ENCODE measurements at regions not wholly inside any gene's neighbourhood (a gene's known extent, or its start where the extent isn't known, plus 50 kb on each side); places are given as distances from the start of the nearest gene placed in this dataset.

DNA sequence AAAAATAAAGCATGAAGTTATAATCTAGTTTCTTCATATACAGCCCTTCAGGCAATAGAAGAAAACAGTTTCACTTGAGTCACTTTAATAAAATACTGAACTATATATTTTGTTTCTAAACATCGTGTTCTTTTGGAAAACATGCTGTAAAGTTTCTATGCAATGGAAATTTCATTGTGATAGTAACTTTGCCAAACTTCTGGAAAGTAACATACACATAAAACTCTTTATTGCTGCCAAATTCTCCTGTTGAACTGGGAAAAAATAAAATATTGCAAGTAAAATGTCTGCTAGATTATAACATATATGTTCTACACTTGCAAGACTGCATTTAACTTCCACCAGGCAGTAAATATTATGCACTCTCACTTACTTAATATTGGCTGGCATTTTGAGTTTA, 635.4 kb downstream of the SPRY1 start:
- no CpG with 5 or more reads among the region's 1 CpG for WGBS, 2 donors (ENCODE audit: extremely low coverage in 2 of 2, insufficient read length in 2 of 2, insufficient replicate concordance in 1 of 2)
- Histone ChIP-seq H3K27me3 (ENCODE audit: control insufficient read depth in 3 of 3, insufficient read depth in 3 of 3, low read depth in 1 of 3, low read length in 3 of 3) (no peaks in the 10 kb centered on the region), H2AFZ (ENCODE audit: low read length) (peak overlapping the region; percentile 30), H3K9me3 (replicated peaks in 1 of 2; ENCODE audit: control insufficient read depth in 2 of 2, insufficient read depth in 1 of 2, low read depth in 1 of 2, low read length in 2 of 2) (peaks cover 0 to 9% of the 10 kb centered on the region in 2 donors), H3K18ac (ENCODE audit: low read length) (no peak overlapping the region), H3K27ac (replicated peaks; ENCODE audit: low read length) (no peak overlapping the region), H2BK12ac (ENCODE audit: low read length) (no peak overlapping the region), H2BK120ac (ENCODE audit: low read depth, low read length) (no peak overlapping the region), H4K8ac (ENCODE audit: low read depth, low read length) (no peak overlapping the region), H3K4me1 (ENCODE audit: control insufficient read depth in 2 of 2, insufficient read depth in 1 of 2, low read depth in 1 of 2, low read length in 2 of 2) (peaks cover 0 to 3% of the 10 kb centered on the region in 2 donors), H2BK5ac (ENCODE audit: low read length) (no peak overlapping the region), H3K9ac (ENCODE audit: low read depth, low read length, poor library complexity) (no peak overlapping the region), H3K79me1 (ENCODE audit: low read depth, low read length) (no peaks in the 10 kb centered on the region), H2BK15ac (ENCODE audit: low read length) (no peak overlapping the region), H3K4ac (ENCODE audit: low read length) (no peak overlapping the region), H3K36me3 (replicated peaks in 1 of 2; ENCODE audit: control insufficient read depth in 2 of 2, insufficient read depth in 2 of 2, low read length in 2 of 2) (no peaks in the 10 kb centered on the region), H3K4me3 (ENCODE audit: low read length in 2 of 2) (no peak overlapping the region), H3K23ac (ENCODE audit: low read depth, low read length, poor library complexity) (no peak overlapping the region), H3K4me2 (ENCODE audit: insufficient read depth, low read length, poor library complexity, severe bottlenecking) (no peak overlapping the region), H3K14ac (ENCODE audit: low read length) (no peak overlapping the region), H4K91ac (ENCODE audit: low read depth, low read length, poor library complexity) (no peak overlapping the region), H2AK5ac (ENCODE audit: low read depth, low read length) (no peak overlapping the region)
- no peak for DNase-seq (ENCODE audit: low spot score)

DNA sequence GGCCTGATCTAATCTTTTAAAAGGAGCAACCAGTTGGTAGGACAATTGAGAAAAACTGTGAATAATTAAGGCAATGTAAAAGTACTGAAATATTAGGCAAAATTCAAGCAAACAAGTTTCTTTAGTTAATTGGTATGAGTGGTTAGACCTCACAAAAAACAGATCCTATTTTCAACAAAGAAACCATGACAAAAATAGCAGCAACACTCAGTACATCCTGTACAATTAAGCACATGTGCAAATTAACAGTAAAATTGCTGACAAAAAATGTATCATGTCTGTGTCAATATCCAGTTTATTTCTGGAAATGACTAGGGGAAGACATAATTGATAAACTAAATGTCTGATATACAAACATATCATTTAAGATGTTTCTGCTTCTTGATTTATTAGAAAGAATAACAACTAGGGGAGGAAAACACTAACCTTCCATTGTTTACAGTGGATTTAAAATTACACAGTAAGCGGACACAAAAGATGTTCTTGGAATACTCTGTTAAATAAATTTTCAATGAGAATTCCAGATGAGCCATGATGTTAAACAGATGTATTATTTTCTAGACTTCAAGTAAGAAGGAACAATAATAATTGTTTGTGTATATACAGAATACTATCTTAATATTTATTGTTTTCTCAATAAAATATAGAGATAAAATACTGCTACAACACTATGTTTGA, 638.9 kb downstream of the SPRY1 start:
- Histone ChIP-seq H2BK12ac (ENCODE audit: low read length) (no peak overlapping the region), H3K23ac (ENCODE audit: low read depth, low read length, poor library complexity) (no peak overlapping the region), H2AK5ac (ENCODE audit: low read depth, low read length) (no peak overlapping the region), H3K27me3 (ENCODE audit: control insufficient read depth in 3 of 3, insufficient read depth in 3 of 3, low read depth in 1 of 3, low read length in 3 of 3) (no peaks in the 10 kb centered on the region), H2BK5ac (ENCODE audit: low read length) (no peak overlapping the region), H3K79me1 (ENCODE audit: low read depth, low read length) (no peaks in the 10 kb centered on the region), H3K18ac (ENCODE audit: low read length) (no peak overlapping the region), H3K9ac (ENCODE audit: low read depth, low read length, poor library complexity) (no peak overlapping the region), H2BK120ac (ENCODE audit: low read depth, low read length) (no peak overlapping the region), H3K9me3 (replicated peaks in 1 of 2; ENCODE audit: control insufficient read depth in 2 of 2, insufficient read depth in 1 of 2, low read depth in 1 of 2, low read length in 2 of 2) (peaks cover 0 to 9% of the 10 kb centered on the region in 2 donors), H3K4me1 (ENCODE audit: control insufficient read depth in 2 of 2, insufficient read depth in 1 of 2, low read depth in 1 of 2, low read length in 2 of 2) (no peaks in the 10 kb centered on the region), H3K27ac (replicated peaks; ENCODE audit: low read length) (no peak overlapping the region), H3K14ac (ENCODE audit: low read length) (no peak overlapping the region), H3K4ac (ENCODE audit: low read length) (no peak overlapping the region), H2BK15ac (ENCODE audit: low read length) (no peak overlapping the region), H4K91ac (ENCODE audit: low read depth, low read length, poor library complexity) (no peak overlapping the region), H3K4me3 (ENCODE audit: low read length in 2 of 2) (no peak overlapping the region), H3K36me3 (replicated peaks in 1 of 2; ENCODE audit: control insufficient read depth in 2 of 2, insufficient read depth in 2 of 2, low read length in 2 of 2) (no peaks in the 10 kb centered on the region), H4K8ac (ENCODE audit: low read depth, low read length) (no peak overlapping the region), H2AFZ (ENCODE audit: low read length) (no peak overlapping the region), H3K4me2 (ENCODE audit: insufficient read depth, low read length, poor library complexity, severe bottlenecking) (no peak overlapping the region)
- no CpG with 5 or more reads among the region's 1 CpG for WGBS, 2 donors (ENCODE audit: extremely low coverage in 2 of 2, insufficient read length in 2 of 2, insufficient replicate concordance in 1 of 2)
- no peak for DNase-seq (ENCODE audit: low spot score)

DNA sequence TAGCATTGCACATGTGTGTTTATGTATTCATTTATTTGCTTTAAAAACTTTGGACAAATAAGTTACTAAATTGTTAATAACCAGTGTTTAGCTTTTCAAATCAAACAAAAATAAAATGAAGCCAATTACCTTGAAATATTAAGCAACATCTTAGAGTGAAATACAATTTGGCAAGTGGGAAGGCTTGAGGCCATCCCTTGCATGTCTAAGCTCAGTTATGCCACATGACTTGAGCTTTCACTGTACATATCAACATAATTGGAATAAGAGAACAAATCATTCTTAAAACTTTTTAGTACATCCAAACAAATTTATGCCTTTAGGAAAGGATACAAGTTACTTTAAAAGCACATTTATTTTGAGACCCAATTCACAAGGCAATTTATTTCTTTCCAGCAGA, 640.6 kb downstream of the SPRY1 start:
- no peak overlapping the region for H4K8ac ChIP-seq (ENCODE audit: low read depth, low read length)
- no peaks in the 10 kb centered on the region for H3K4me1 ChIP-seq (ENCODE audit: control insufficient read depth in 2 of 2, insufficient read depth in 1 of 2, low read depth in 1 of 2, low read length in 2 of 2)
- no peak overlapping the region for H2BK12ac ChIP-seq (ENCODE audit: low read length)
- no peak overlapping the region for H2AFZ ChIP-seq (ENCODE audit: low read length)
- no peak overlapping the region for H3K18ac ChIP-seq (ENCODE audit: low read length)
- no peak overlapping the region for H2BK5ac ChIP-seq (ENCODE audit: low read length)
- no peak overlapping the region for H2BK120ac ChIP-seq (ENCODE audit: low read depth, low read length)
- H3K27me3 ChIP-seq (ENCODE audit: control insufficient read depth in 3 of 3, insufficient read depth in 3 of 3, low read depth in 1 of 3, low read length in 3 of 3), result no peaks in the 10 kb centered on the region
- no peak overlapping the region for H3K27ac ChIP-seq (replicated peaks; ENCODE audit: low read length)
- no peak overlapping the region for H2BK15ac ChIP-seq (ENCODE audit: low read length)
- no peak overlapping the region for H3K4me2 ChIP-seq (ENCODE audit: insufficient read depth, low read length, poor library complexity, severe bottlenecking)
- no peak overlapping the region for H3K4ac ChIP-seq (ENCODE audit: low read length)
- no peak for DNase-seq (ENCODE audit: low spot score)
- H3K79me1 ChIP-seq (ENCODE audit: low read depth, low read length), result no peaks in the 10 kb centered on the region
- H3K14ac ChIP-seq (ENCODE audit: low read length), result no peak overlapping the region
- H4K91ac ChIP-seq (ENCODE audit: low read depth, low read length, poor library complexity), result no peak overlapping the region
- no peak overlapping the region for H3K23ac ChIP-seq (ENCODE audit: low read depth, low read length, poor library complexity)
- no peak overlapping the region for H3K9ac ChIP-seq (ENCODE audit: low read depth, low read length, poor library complexity)
- no peaks in the 10 kb centered on the region for H3K36me3 ChIP-seq (replicated peaks in 1 of 2; ENCODE audit: control insufficient read depth in 2 of 2, insufficient read depth in 2 of 2, low read length in 2 of 2)
- no peak overlapping the region for H2AK5ac ChIP-seq (ENCODE audit: low read depth, low read length)
- no peak overlapping the region for H3K4me3 ChIP-seq (ENCODE audit: low read length in 2 of 2)
- H3K9me3 ChIP-seq (replicated peaks in 1 of 2; ENCODE audit: control insufficient read depth in 2 of 2, insufficient read depth in 1 of 2, low read depth in 1 of 2, low read length in 2 of 2), result peaks cover 0 to 9% of the 10 kb centered on the region in 2 donors

DNA sequence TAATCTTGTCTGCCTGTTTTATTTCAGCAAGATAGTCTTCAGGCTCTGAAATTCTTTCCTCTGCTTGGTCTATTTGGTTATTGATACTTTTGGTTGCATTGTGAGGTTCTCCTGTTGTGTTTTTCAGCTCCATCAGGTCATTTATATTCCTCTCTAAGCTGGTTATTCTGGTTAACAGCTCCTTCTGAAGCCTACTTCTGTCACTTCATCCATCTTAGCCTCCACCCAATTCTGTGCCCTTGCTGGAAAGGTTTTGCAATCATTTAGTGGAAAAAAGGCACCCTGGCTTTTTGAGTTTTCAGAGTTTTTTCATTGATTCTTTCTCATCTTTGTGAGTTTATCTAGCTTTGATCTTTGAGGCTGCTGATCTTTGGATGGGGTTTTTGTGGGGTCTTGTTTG, 647.7 kb downstream of the SPRY1 start:
- H3K9ac ChIP-seq (ENCODE audit: low read depth, low read length, poor library complexity), result no peak overlapping the region
- H2BK15ac ChIP-seq (ENCODE audit: low read length), result no peak overlapping the region
- H3K79me1 ChIP-seq (ENCODE audit: low read depth, low read length), result no peaks in the 10 kb centered on the region
- no peak overlapping the region for H3K4me2 ChIP-seq (ENCODE audit: insufficient read depth, low read length, poor library complexity, severe bottlenecking)
- no peak overlapping the region for H2BK12ac ChIP-seq (ENCODE audit: low read length)
- no peak overlapping the region for H4K91ac ChIP-seq (ENCODE audit: low read depth, low read length, poor library complexity)
- H3K4me1 ChIP-seq (ENCODE audit: control insufficient read depth in 2 of 2, insufficient read depth in 1 of 2, low read depth in 1 of 2, low read length in 2 of 2), result no peaks in the 10 kb centered on the region
- no peak for DNase-seq (ENCODE audit: low spot score)
- no peak overlapping the region for H3K4ac ChIP-seq (ENCODE audit: low read length)
- no peaks in the 10 kb centered on the region for H3K27me3 ChIP-seq (ENCODE audit: control insufficient read depth in 3 of 3, insufficient read depth in 3 of 3, low read depth in 1 of 3, low read length in 3 of 3)
- no peaks in the 10 kb centered on the region for H3K36me3 ChIP-seq (replicated peaks in 1 of 2; ENCODE audit: control insufficient read depth in 2 of 2, insufficient read depth in 2 of 2, low read length in 2 of 2)
- H3K23ac ChIP-seq (ENCODE audit: low read depth, low read length, poor library complexity), result no peak overlapping the region
- no peak overlapping the region for H2BK5ac ChIP-seq (ENCODE audit: low read length)
- no peak overlapping the region for H2AK5ac ChIP-seq (ENCODE audit: low read depth, low read length)
- H3K9me3 ChIP-seq (replicated peaks in 1 of 2; ENCODE audit: control insufficient read depth in 2 of 2, insufficient read depth in 1 of 2, low read depth in 1 of 2, low read length in 2 of 2), result peaks cover 0 to 16% of the 10 kb centered on the region in 2 donors
- H3K27ac ChIP-seq (replicated peaks; ENCODE audit: low read length), result no peak overlapping the region
- H3K14ac ChIP-seq (ENCODE audit: low read length), result no peak overlapping the region
- H3K18ac ChIP-seq (ENCODE audit: low read length), result no peak overlapping the region
- H3K4me3 ChIP-seq (ENCODE audit: low read length in 2 of 2), result no peak overlapping the region
- H4K8ac ChIP-seq (ENCODE audit: low read depth, low read length), result no peak overlapping the region
- H2BK120ac ChIP-seq (ENCODE audit: low read depth, low read length), result no peak overlapping the region
- H2AFZ ChIP-seq (ENCODE audit: low read length), result peak overlapping the region; percentile 13
